ENCODE measurements at regions not wholly inside any gene's neighbourhood (a gene's known extent, or its start where the extent isn't known, plus 50 kb on each side); places are given as distances from the start of the nearest gene placed in this dataset.
"Not testable (repeated sequence)": the region's sequence is repeated elsewhere in the genome, so short reads cannot be mapped to it uniquely, and the experiment has no call there.

- Mint-ChIP-seq H3K36me3 (no peaks in the 10 kb centered on the region), H3K9me3 (peaks cover 0 to 6% of the 10 kb centered on the region in 2 donors), H3K27me3 (ENCODE audit: low read depth in 2 of 2) (peaks cover 4 to 6% of the 10 kb centered on the region in 2 donors), H3K27ac (no peak overlapping the region), H3K4me1 (no peaks in the 10 kb centered on the region), H3K4me3 (no peak overlapping the region)
- TF ChIP-seq, protein P1, sequence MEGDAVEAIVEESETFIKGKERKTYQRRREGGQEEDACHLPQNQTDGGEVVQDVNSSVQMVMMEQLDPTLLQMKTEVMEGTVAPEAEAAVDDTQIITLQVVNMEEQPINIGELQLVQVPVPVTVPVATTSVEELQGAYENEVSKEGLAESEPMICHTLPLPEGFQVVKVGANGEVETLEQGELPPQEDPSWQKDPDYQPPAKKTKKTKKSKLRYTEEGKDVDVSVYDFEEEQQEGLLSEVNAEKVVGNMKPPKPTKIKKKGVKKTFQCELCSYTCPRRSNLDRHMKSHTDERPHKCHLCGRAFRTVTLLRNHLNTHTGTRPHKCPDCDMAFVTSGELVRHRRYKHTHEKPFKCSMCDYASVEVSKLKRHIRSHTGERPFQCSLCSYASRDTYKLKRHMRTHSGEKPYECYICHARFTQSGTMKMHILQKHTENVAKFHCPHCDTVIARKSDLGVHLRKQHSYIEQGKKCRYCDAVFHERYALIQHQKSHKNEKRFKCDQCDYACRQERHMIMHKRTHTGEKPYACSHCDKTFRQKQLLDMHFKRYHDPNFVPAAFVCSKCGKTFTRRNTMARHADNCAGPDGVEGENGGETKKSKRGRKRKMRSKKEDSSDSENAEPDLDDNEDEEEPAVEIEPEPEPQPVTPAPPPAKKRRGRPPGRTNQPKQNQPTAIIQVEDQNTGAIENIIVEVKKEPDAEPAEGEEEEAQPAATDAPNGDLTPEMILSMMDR (IDR thresholded peaks at IDR 0.05) = no peak
- DNase-seq = no peak
- Histone ChIP-seq H3K36me3 (ENCODE audit: control insufficient read depth, insufficient read depth, low read length) (no peaks in the 10 kb centered on the region), H3K4me3 (ENCODE audit: low read length) (no peak overlapping the region), H3K9me3 (ENCODE audit: control insufficient read depth, insufficient read depth, low read length) (no peaks in the 10 kb centered on the region), H3K4me1 (ENCODE audit: control insufficient read depth, insufficient read depth, low read length) (no peaks in the 10 kb centered on the region), H3K27me3 (ENCODE audit: control insufficient read depth, insufficient read depth, low read length) (no peaks in the 10 kb centered on the region), H3K27ac (ENCODE audit: low read length) (no peak overlapping the region)
- no peak for ATAC-seq
- WGBS (ENCODE audit: insufficient coverage) = 86% methylated on average over 12 of the region's 12 CpGs
- intact Hi-C loops (cut with micrococcal nuclease) = no loop called here
Measured at GRCh38 chr7:156519070-156519469, 121.5 kb upstream of the RNF32 start.

GRCh38 chr7:156518466-156518865, 122.1 kb upstream of the RNF32 start:
- H3K36me3 ChIP-seq (ENCODE audit: control insufficient read depth, insufficient read depth, low read length) = no peaks in the 10 kb centered on the region
- H3K27me3 Mint-ChIP-seq (ENCODE audit: low read depth in 2 of 2) = peaks cover 4 to 6% of the 10 kb centered on the region in 2 donors

GRCh38 chr7:156517858-156518257, 122.7 kb upstream of the RNF32 start:
- H3K27me3 Mint-ChIP-seq (ENCODE audit: low read depth in 2 of 2); ATAC-seq; H3K36me3 ChIP-seq (ENCODE audit: control insufficient read depth, insufficient read depth, low read length); H3K9me3 ChIP-seq (ENCODE audit: control insufficient read depth, insufficient read depth, low read length); H3K4me3 ChIP-seq (ENCODE audit: low read length); H3K27me3 ChIP-seq (ENCODE audit: control insufficient read depth, insufficient read depth, low read length); H3K4me1 ChIP-seq (ENCODE audit: control insufficient read depth, insufficient read depth, low read length); intact Hi-C loops (cut with micrococcal nuclease); H3K9me3 Mint-ChIP-seq; H3K27ac ChIP-seq (ENCODE audit: low read length); H3K36me3 Mint-ChIP-seq; H3K27ac Mint-ChIP-seq; DNase-seq; H3K4me3 Mint-ChIP-seq; H3K4me1 Mint-ChIP-seq: not testable (repeated sequence)
- WGBS (ENCODE audit: insufficient coverage) = 57% methylated on average over 8 of the region's 8 CpGs

More at GRCh38 chr7:156518466-156518865, 122.1 kb upstream of the RNF32 start:
- Mint-ChIP-seq H3K27ac (no peak overlapping the region), H3K36me3 (no peaks in the 10 kb centered on the region), H3K9me3 (peaks cover 0 to 6% of the 10 kb centered on the region in 2 donors), H3K4me3 (no peak overlapping the region), H3K4me1 (no peaks in the 10 kb centered on the region)
- Histone ChIP-seq H3K9me3 (ENCODE audit: control insufficient read depth, insufficient read depth, low read length) (no peaks in the 10 kb centered on the region), H3K4me1 (ENCODE audit: control insufficient read depth, insufficient read depth, low read length) (no peaks in the 10 kb centered on the region), H3K27me3 (ENCODE audit: control insufficient read depth, insufficient read depth, low read length) (no peaks in the 10 kb centered on the region), H3K4me3 (ENCODE audit: low read length) (no peak overlapping the region), H3K27ac (ENCODE audit: low read length) (no peak overlapping the region)
- WGBS (ENCODE audit: insufficient coverage) = 94% methylated on average over 7 of the region's 7 CpGs
- TF ChIP-seq, protein P1 (IDR thresholded peaks at IDR 0.05) = no peak
- ATAC-seq = no peak
- intact Hi-C loops (cut with micrococcal nuclease) = no loop called here
- no peak for DNase-seq

GRCh38 chr7:156516791-156517378, 123.7 kb upstream of the RNF32 start:
- no peak overlapping the region for H3K4me3 Mint-ChIP-seq
- no peak for ATAC-seq

More at GRCh38 chr7:156516791-156517378, 123.7 kb upstream of the RNF32 start:
- Histone ChIP-seq H3K4me3 (ENCODE audit: low read length) (no peak overlapping the region), H3K27me3 (ENCODE audit: control insufficient read depth, insufficient read depth, low read length) (no peaks in the 10 kb centered on the region), H3K36me3 (ENCODE audit: control insufficient read depth, insufficient read depth, low read length) (no peaks in the 10 kb centered on the region), H3K4me1 (ENCODE audit: control insufficient read depth, insufficient read depth, low read length) (no peaks in the 10 kb centered on the region), H3K9me3 (ENCODE audit: control insufficient read depth, insufficient read depth, low read length) (no peaks in the 10 kb centered on the region), H3K27ac (ENCODE audit: low read length) (no peak overlapping the region)
- H3K36me3 Mint-ChIP-seq = no peaks in the 10 kb centered on the region
- intact Hi-C loops (cut with micrococcal nuclease) = no loop called here
- no peaks in the 10 kb centered on the region for H3K4me1 Mint-ChIP-seq
- TF ChIP-seq, protein P1 (IDR thresholded peaks at IDR 0.05) = no peak
- H3K27ac Mint-ChIP-seq = no peak overlapping the region
- peaks cover 0 to 8% of the 10 kb centered on the region in 2 donors for H3K9me3 Mint-ChIP-seq
- WGBS (ENCODE audit: insufficient coverage) = 87% methylated on average over 2 of the region's 2 CpGs
- DNase-seq = no peak
- peaks cover 4 to 6% of the 10 kb centered on the region in 2 donors for H3K27me3 Mint-ChIP-seq (ENCODE audit: low read depth in 2 of 2)

All from natural killer cell (primary cell).